Endothelial cell of umbilical vein (primary cell): ENCODE measurements at regions not wholly inside any gene's neighbourhood (a gene's known extent, or its start where the extent isn't known, plus 50 kb on each side); places are given as distances from the start of the nearest gene placed in this dataset.

ENCODE experiments used
- BruUV-seq: library from RNA; stranded (reverse); fragments of 400-500 nt; replicated peaks from 2 replicates; lab custom pipeline; 2021; lab: Mats Ljungman, UMichigan
- CTCF ChIA-PET: fragments of 300-600, 350-600 bp; sonication (Branson Sonifier 250); formaldehyde crosslinking; loops from one replicate; lab custom pipeline; 2021; ENCODE audit warnings: antibody characterized with exemption, inconsistent platforms; lab: Charles Lee
- POLR2A ChIA-PET: fragments of 300-600, 350-600 bp; sonication (Branson Sonifier 250); formaldehyde crosslinking; loops from one replicate; lab custom pipeline; 2021; ENCODE audit warnings: antibody characterized with exemption, inconsistent platforms; lab: Charles Lee
- DNase-seq: peaks from one replicate; pipeline ENCODE4 v3.0.0-alpha.2; 2011; ENCODE audit warnings: low read depth, low spot score
- FAIRE-seq: peaks from 2 replicates; lab custom pipeline; 2011; peaks lifted over from hg19 to GRCh38; lab: Jason Lieb, UNC
- H2AFZ ChIP-seq: 2 replicates; pipeline ENCODE4 v1.6.0; 2012; ENCODE audit warnings: low read depth, low read length, control low read depth, inconsistent platforms
- H3K27ac ChIP-seq: 2 replicates; pipeline ENCODE4 v1.5.1; 2011; ENCODE audit warnings: low read depth, mild to moderate bottlenecking, control low read depth, low read length, moderate library complexity; ENCODE audit not compliant: insufficient read depth
- H3K27me3 ChIP-seq, 2 experiments: 2 replicates each; pipeline versions ENCODE4 v1.6.0 to v1.6.1; 2011; ENCODE audit warnings: low read length in 2 of 2, mixed read lengths in 1 of 2; ENCODE audit not compliant: control insufficient read depth in 2 of 2, insufficient read depth in 2 of 2
- H3K36me3 ChIP-seq, 2 experiments: 2 replicates in 1 of 2; 3 replicates in 1 of 2; pipeline ENCODE4 v1.5.1; 2011; ENCODE audit warnings: low read length in 2 of 2, mild to moderate bottlenecking in 1 of 2, moderate library complexity in 1 of 2; ENCODE audit not compliant: control insufficient read depth in 2 of 2, insufficient read depth in 2 of 2; ENCODE audit errors: extremely low read depth in 1 of 2
- H3K4me1 ChIP-seq: 3 replicates; pipeline ENCODE4 v1.5.1; 2011; ENCODE audit warnings: mild to moderate bottlenecking, low read length; ENCODE audit not compliant: control insufficient read depth, insufficient read depth; ENCODE audit errors: extremely low read depth
- H3K4me2 ChIP-seq: 2 replicates; pipeline ENCODE4 v1.6.1; 2011; ENCODE audit warnings: low read length, control low read depth, mixed read lengths; ENCODE audit not compliant: insufficient read depth
- H3K4me3 ChIP-seq, 3 experiments: fragments of 200-600 bp in 1 of 3; sonication (generic), shearing (Covaris generic) in 1 of 3; replicated peaks in 1 of 3; 2 replicates each; pipeline ENCODE4 v1.5.1; 2011 to 2016; ENCODE audit warnings: control low read depth in 3 of 3, low read length in 3 of 3, mild to moderate bottlenecking in 2 of 3, inconsistent platforms in 1 of 3, low read depth in 1 of 3, moderate library complexity in 1 of 3; ENCODE audit not compliant: insufficient read depth in 1 of 3
- H3K79me2 ChIP-seq: 2 replicates; pipeline ENCODE4 v1.6.0; 2012; ENCODE audit warnings: low read length, inconsistent platforms; ENCODE audit not compliant: control insufficient read depth, insufficient read depth
- H3K9ac ChIP-seq: replicated peaks from 2 replicates; pipeline ENCODE3; 2011; ENCODE audit warnings: low read length, control low read depth; ENCODE audit not compliant: insufficient read depth; ENCODE audit errors: extremely low read depth
- H3K9me1 ChIP-seq: replicated peaks from 3 replicates; pipeline ENCODE4 v1.6.0; 2011; ENCODE audit warnings: mild to moderate bottlenecking, low read length; ENCODE audit not compliant: control insufficient read depth, insufficient read depth; ENCODE audit errors: extremely low read depth
- H3K9me3 ChIP-seq: replicated peaks from 2 replicates; pipeline ENCODE4 v1.5.1; 2012; ENCODE audit warnings: low read length, inconsistent platforms; ENCODE audit not compliant: control insufficient read depth, insufficient read depth
- H4K20me1 ChIP-seq: replicated peaks from 2 replicates; pipeline ENCODE3; 2011; ENCODE audit warnings: mild to moderate bottlenecking, low read length; ENCODE audit not compliant: control insufficient read depth, insufficient read depth; ENCODE audit errors: extremely low read depth
- FOS ChIP-seq: IDR thresholded peaks from 2 replicates; pipeline ENCODE4 v1.6.1; 2011; ENCODE audit warnings: mild to moderate bottlenecking, low read length, moderate library complexity, borderline replicate concordance; ENCODE audit not compliant: insufficient read depth
- GATA2 ChIP-seq: IDR thresholded peaks from 2 replicates; pipeline ENCODE4 v1.7.0; 2011; ENCODE audit warnings: low read depth, mild to moderate bottlenecking, moderate library complexity, mixed read lengths, low read length; ENCODE audit not compliant: insufficient read length, insufficient read depth
- JUN ChIP-seq: IDR thresholded peaks from 2 replicates; pipeline ENCODE4 v1.6.1; 2011; ENCODE audit warnings: borderline replicate concordance, low read depth; ENCODE audit not compliant: insufficient read length, insufficient read depth
- MYC ChIP-seq: IDR thresholded peaks from one replicate; pipeline ENCODE4 v1.6.1; 2011; ENCODE audit warnings: mild to moderate bottlenecking, low read depth, low read length
- POLR2A ChIP-seq: IDR thresholded peaks from 2 replicates; pipeline ENCODE4 v1.6.1; 2012; ENCODE audit warnings: low read depth, mild to moderate bottlenecking, control low read depth, low read length
- POLR2AphosphoS5 ChIP-seq: IDR thresholded peaks from 2 replicates; pipeline ENCODE4 v1.6.1; 2012; ENCODE audit warnings: low read depth, mild to moderate bottlenecking, control low read depth, low read length, moderate library complexity; ENCODE audit not compliant: insufficient read depth
- dilution Hi-C: fragments of 300-500 bp; cut with MboI; formaldehyde crosslinking; loops from one replicate; pipeline ENCODE4 v1.15.0; 2019; ENCODE audit warnings: low sequenced_read_pairs; ENCODE audit not compliant: extremely low pct_ligation_motif_present
- intact Hi-C: fragments of 100-400 bp; cut with micrococcal nuclease; formaldehyde crosslinking; loops from one replicate; pipeline ENCODE4 v1.10.0; 2022
- TF ChIP-seq, protein P1 (sequence below), 2 donors: IDR thresholded peaks; 1 replicate in 1 of 2; 2 replicates in 1 of 2; pipeline ENCODE4 v1.5.1; 2011; ENCODE audit warnings: low read length in 2 of 2, mild to moderate bottlenecking in 2 of 2, moderate library complexity in 2 of 2, control low read depth in 1 of 2, inconsistent platforms in 1 of 2, low read depth in 1 of 2; ENCODE audit not compliant: insufficient read depth in 1 of 2; ENCODE audit errors: extremely low read depth in 1 of 2

DNA sequence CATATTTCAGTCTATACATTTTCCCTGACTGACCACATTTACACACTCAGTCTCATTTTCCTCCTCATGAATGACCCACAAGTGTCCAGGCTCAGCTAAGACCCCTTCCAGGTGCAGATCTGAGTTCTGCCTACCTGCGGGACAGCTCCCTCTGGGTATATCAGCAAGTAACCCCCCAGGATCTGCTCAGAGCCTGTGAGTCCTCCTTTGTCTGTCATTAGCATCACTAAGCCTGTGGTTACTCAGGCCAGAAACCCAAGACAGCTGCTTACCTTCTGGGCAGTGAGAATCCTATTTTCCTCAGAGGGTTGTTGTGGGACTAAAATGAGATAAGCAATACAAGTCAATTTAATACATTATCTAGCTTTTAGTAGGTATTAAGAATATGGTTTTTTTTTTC, 487.6 kb upstream of the BOD1L1 start:
- Histone ChIP-seq H3K79me2 (no peaks in the 10 kb centered on the region), H2AFZ (no peak overlapping the region)

DNA sequence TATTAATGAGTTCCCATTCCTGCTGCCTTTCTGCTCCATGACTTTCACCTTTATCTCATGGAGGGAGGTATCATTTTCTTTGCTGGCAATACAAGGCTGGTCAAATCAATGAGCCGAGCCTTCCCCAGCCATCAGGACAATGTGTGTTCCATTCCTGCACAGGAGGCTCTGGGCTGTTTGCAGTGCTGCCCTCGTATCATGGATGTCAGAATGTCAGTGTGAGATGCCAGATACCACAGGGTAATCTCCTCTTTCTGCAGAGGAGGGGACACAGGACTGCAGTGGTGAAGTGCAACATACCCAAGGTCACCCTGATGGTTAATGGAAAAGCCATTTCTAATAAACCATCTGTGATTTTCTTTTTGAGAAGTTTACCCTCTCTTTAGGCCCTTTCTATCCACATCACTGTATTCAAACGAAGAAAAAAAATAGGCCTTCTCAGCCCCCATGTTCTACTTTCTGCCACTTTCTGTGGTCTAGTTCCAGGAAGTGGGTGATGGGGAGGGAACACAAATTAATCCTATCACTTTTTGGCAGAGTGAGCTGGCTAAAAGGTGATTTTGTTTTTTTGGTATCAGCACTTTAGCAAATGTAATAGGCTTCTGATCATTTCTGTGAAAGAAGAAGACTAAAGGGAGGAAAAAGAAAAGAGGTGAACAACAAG, 490.2 kb upstream of the BOD1L1 start:
- Histone ChIP-seq H3K4me1 (no peaks in the 10 kb centered on the region), H3K27ac (no peak overlapping the region), H3K9ac (no peak overlapping the region), H3K4me3 (no peak overlapping the region), H3K9me1 (no peaks in the 10 kb centered on the region), H3K9me3 (no peaks in the 10 kb centered on the region), H2AFZ (no peak overlapping the region), H3K36me3 (no peaks in the 10 kb centered on the region), H4K20me1 (no peaks in the 10 kb centered on the region), H3K4me2 (no peak overlapping the region), H3K27me3 (no peaks in the 10 kb centered on the region), H3K79me2 (no peaks in the 10 kb centered on the region)
- FAIRE-seq = no peak
- DNase-seq = no peak
- BruUV-seq = no TSS peak
- dilution Hi-C loops = no loop called here
- CTCF ChIA-PET = no interaction called here
- intact Hi-C loops = no loop called here
- POLR2A ChIA-PET = no interaction called here
- no peak for TF ChIP-seq POLR2A
- no peak for TF ChIP-seq JUN
- no peak for TF ChIP-seq MYC
- TF ChIP-seq FOS = no peak
- TF ChIP-seq GATA2 = no peak

More for the DNA sequence above, 487.6 kb upstream of the BOD1L1 start:
- H3K9me1 ChIP-seq = no peaks in the 10 kb centered on the region
- ChIA-PET POLR2A (no interaction called here), CTCF (no interaction called here)
- FAIRE-seq (no peak), DNase-seq (no peak)
- H3K27me3 ChIP-seq = no peaks in the 10 kb centered on the region
- H3K27ac ChIP-seq = no peak overlapping the region
- intact Hi-C loops = no loop called here
- no peak overlapping the region for H3K9ac ChIP-seq
- H3K4me1 ChIP-seq = no peaks in the 10 kb centered on the region
- no peaks in the 10 kb centered on the region for H3K9me3 ChIP-seq
- no TSS peak for BruUV-seq
- no peaks in the 10 kb centered on the region for H4K20me1 ChIP-seq
- TF ChIP-seq, protein P1, sequence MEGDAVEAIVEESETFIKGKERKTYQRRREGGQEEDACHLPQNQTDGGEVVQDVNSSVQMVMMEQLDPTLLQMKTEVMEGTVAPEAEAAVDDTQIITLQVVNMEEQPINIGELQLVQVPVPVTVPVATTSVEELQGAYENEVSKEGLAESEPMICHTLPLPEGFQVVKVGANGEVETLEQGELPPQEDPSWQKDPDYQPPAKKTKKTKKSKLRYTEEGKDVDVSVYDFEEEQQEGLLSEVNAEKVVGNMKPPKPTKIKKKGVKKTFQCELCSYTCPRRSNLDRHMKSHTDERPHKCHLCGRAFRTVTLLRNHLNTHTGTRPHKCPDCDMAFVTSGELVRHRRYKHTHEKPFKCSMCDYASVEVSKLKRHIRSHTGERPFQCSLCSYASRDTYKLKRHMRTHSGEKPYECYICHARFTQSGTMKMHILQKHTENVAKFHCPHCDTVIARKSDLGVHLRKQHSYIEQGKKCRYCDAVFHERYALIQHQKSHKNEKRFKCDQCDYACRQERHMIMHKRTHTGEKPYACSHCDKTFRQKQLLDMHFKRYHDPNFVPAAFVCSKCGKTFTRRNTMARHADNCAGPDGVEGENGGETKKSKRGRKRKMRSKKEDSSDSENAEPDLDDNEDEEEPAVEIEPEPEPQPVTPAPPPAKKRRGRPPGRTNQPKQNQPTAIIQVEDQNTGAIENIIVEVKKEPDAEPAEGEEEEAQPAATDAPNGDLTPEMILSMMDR (IDR thresholded peaks at IDR 0.05; ENCODE audit: extremely low read depth in 1 of 2, insufficient read depth in 1 of 2, low read depth in 1 of 2, low read length in 2 of 2) = no peak
- TF ChIP-seq JUN (no peak), POLR2AphosphoS5 (no peak), MYC (no peak)
- H3K36me3 ChIP-seq = no peaks in the 10 kb centered on the region
- H3K4me3 ChIP-seq = no peak overlapping the region
- dilution Hi-C loops = no loop called here
- no peak overlapping the region for H3K4me2 ChIP-seq
